ENCODE measurements at regions not wholly inside any gene's neighbourhood (a gene's known extent, or its start where the extent isn't known, plus 50 kb on each side); places are given as distances from the start of the nearest gene placed in this dataset.

GRCh38 chr3:154749514-154749913, 319.5 kb upstream of the GPR149 start:
- no peak for DNase-seq

GRCh38 chr3:154745929-154746328, 315.9 kb upstream of the GPR149 start:
- peak; percentile 36 for DNase-seq

GRCh38 chr3:154745122-154745521, 315.1 kb upstream of the GPR149 start:
- no peak for DNase-seq

GRCh38 chr3:154743418-154743817, 313.4 kb upstream of the GPR149 start:
- no peak for DNase-seq

- DNase-seq: no peak
Measured at GRCh38 chr3:154734468-154734867, 304.5 kb upstream of the GPR149 start.

GRCh38 chr3:154730186-154730585, 300.2 kb upstream of the GPR149 start:
- peak; percentile 99 for DNase-seq

- peak; percentile 84 for DNase-seq
Measured at GRCh38 chr3:154729741-154730140, 299.8 kb upstream of the GPR149 start.

- DNase-seq: no peak
Measured at GRCh38 chr3:154728285-154728684, 298.3 kb upstream of the GPR149 start.

GRCh38 chr3:154720921-154721320, 290.9 kb upstream of the GPR149 start:
- no peak for DNase-seq

- DNase-seq: no peak
Measured at GRCh38 chr3:154718053-154718452, 288.1 kb upstream of the GPR149 start.

GRCh38 chr3:154716170-154716569, 286.2 kb upstream of the GPR149 start:
- no peak for DNase-seq

- no peak for DNase-seq
Measured at GRCh38 chr3:154708554-154708953, 278.6 kb upstream of the GPR149 start.

GRCh38 chr3:154701055-154701454, 271.1 kb upstream of the GPR149 start:
- DNase-seq: no peak

- no peak for DNase-seq
Measured at GRCh38 chr3:154690413-154690812, 260.4 kb upstream of the GPR149 start.

- no peak for DNase-seq
Measured at GRCh38 chr3:154684440-154684839, 254.4 kb upstream of the GPR149 start.

- DNase-seq: no peak
Measured at GRCh38 chr3:154684021-154684420, 254.0 kb upstream of the GPR149 start.

GRCh38 chr3:154678041-154678654, 248.2 kb upstream of the GPR149 start:
- no peak for DNase-seq

GRCh38 chr3:154668835-154669234, 238.8 kb upstream of the GPR149 start:
- no peak for DNase-seq

- DNase-seq: no peak
Measured at GRCh38 chr3:154668187-154668586, 238.2 kb upstream of the GPR149 start.

- DNase-seq: no peak
Measured at GRCh38 chr3:154666542-154666941, 236.6 kb upstream of the GPR149 start.

- DNase-seq: no peak
Measured at GRCh38 chr3:154664714-154665113, 234.7 kb upstream of the GPR149 start.

- no peak for DNase-seq
Measured at GRCh38 chr3:154662851-154663250, 232.9 kb upstream of the GPR149 start.

- no peak for DNase-seq
Measured at GRCh38 chr3:154660811-154661210, 230.8 kb upstream of the GPR149 start.

GRCh38 chr3:154658000-154658399, 228.0 kb upstream of the GPR149 start:
- DNase-seq: no peak

GRCh38 chr3:154657218-154657617, 227.2 kb upstream of the GPR149 start:
- DNase-seq: no peak

GRCh38 chr3:154656486-154656885, 226.5 kb upstream of the GPR149 start:
- no peak for DNase-seq
